ENCODE measurements at regions not wholly inside any gene's neighbourhood (a gene's known extent, or its start where the extent isn't known, plus 50 kb on each side); places are given as distances from the start of the nearest gene placed in this dataset.

DNA sequence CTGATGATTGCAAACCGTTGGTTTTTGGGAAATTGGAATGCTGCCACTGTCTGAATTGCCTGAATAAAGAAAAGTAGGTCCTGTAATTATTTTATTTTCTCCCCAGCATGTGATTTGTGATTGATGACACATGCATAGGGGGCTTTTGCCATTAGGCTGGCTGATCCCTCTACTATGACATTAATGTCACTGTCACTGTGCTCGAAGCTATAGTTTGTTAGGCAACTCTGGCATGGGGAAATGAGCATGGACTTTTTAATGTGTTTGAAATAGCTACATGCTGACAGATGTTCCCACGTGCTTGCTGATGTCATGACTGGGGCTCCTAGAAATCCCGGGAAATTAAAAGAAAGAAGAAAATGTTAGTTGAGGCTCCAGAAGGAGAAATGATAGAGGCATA, 99.1 kb downstream of the HRH4 start:
- TF ChIP-seq, protein P1, sequence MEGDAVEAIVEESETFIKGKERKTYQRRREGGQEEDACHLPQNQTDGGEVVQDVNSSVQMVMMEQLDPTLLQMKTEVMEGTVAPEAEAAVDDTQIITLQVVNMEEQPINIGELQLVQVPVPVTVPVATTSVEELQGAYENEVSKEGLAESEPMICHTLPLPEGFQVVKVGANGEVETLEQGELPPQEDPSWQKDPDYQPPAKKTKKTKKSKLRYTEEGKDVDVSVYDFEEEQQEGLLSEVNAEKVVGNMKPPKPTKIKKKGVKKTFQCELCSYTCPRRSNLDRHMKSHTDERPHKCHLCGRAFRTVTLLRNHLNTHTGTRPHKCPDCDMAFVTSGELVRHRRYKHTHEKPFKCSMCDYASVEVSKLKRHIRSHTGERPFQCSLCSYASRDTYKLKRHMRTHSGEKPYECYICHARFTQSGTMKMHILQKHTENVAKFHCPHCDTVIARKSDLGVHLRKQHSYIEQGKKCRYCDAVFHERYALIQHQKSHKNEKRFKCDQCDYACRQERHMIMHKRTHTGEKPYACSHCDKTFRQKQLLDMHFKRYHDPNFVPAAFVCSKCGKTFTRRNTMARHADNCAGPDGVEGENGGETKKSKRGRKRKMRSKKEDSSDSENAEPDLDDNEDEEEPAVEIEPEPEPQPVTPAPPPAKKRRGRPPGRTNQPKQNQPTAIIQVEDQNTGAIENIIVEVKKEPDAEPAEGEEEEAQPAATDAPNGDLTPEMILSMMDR (IDR thresholded peaks at IDR 0.05) = no peak
- no peak for TF ChIP-seq EZH2 (IDR thresholded peaks at IDR 0.05; ENCODE audit: borderline replicate concordance, insufficient read depth, low read depth, low read length, poor library complexity, severe bottlenecking)

All from B cell (primary cell).